Spleen (tissue), 7 donors: ENCODE measurements at regions not wholly inside any gene's neighbourhood (a gene's known extent, or its start where the extent isn't known, plus 50 kb on each side); places are given as distances from the start of the nearest gene placed in this dataset.

ENCODE experiments used
- CTCF ChIP-seq, 11 experiments: fragments of 200-600 bp in 7 of 11; fragments of 450-650 bp in 4 of 11; sonication (generic) in 4 of 11; IDR thresholded peaks in 8 of 11; conservative IDR thresholded peaks in 3 of 11; 1 replicate in 7 of 11; 2 replicates in 4 of 11; pipeline versions ENCODE4 v1.4.0 to v1.8.0; 2016 to 2021; ENCODE audit warnings: antibody characterized with exemption in 11 of 11, inconsistent platforms in 4 of 11, mild to moderate bottlenecking in 1 of 11
- POLR2AphosphoS5 ChIP-seq, 3 donors: sonication (generic); formaldehyde crosslinking; IDR thresholded peaks; one replicate each; pipeline ENCODE4 v1.5.1; 2017; ENCODE audit warnings: antibody characterized with exemption in 3 of 3
- donor health status: DM: no; HTN: no; CAD: no; lungs with moderate emphysema.
- donor health status: DM: no; HTN: no; CAD: no.
- donor health status: DM: no; HTN: no; CAD: no.

- TF ChIP-seq CTCF (IDR thresholded peaks at IDR 0.05 in 8 of 11, conservative IDR thresholded peaks at IDR 0.05 in 3 of 11), result no peak
- TF ChIP-seq POLR2AphosphoS5 (IDR thresholded peaks at IDR 0.05), result no peak
Measured at GRCh38 chr18:23380001-23380550, 73.0 kb upstream of the RIOK3 start.
